SK-N-MC (cell line): ENCODE measurements at regions not wholly inside any gene's neighbourhood (a gene's known extent, or its start where the extent isn't known, plus 50 kb on each side); places are given as distances from the start of the nearest gene placed in this dataset.

ENCODE experiments used
- DNase-seq: peaks from one replicate; pipeline ENCODE4 v3.0.0-alpha.2; 2011; ENCODE audit warnings: low read depth, low spot score
- H3K27ac ChIP-seq: fragments of 200-600 bp; sonication (generic); 2 replicates; pipeline ENCODE4 v1.5.1; 2016; ENCODE audit warnings: mixed run types
- H3K36me3 ChIP-seq: fragments of 200-600 bp; sonication (generic); 2 replicates; pipeline ENCODE4 v1.6.1; 2017; ENCODE audit warnings: antibody characterized with exemption, low read length, mixed read lengths; ENCODE audit not compliant: insufficient read depth
- H3K4me3 ChIP-seq: fragments of 200-600 bp; sonication (generic); 2 replicates; pipeline ENCODE4 v1.5.1; 2016
- H3K9ac ChIP-seq: fragments of 200-600 bp; sonication (generic); 2 replicates; pipeline ENCODE4 v1.8.0; 2017; ENCODE audit warnings: mixed run types, mixed read lengths; ENCODE audit not compliant: insufficient read length
- H3K9me3 ChIP-seq: fragments of 200-600 bp; sonication (generic); 2 replicates; pipeline ENCODE4 v1.6.1; 2017; ENCODE audit warnings: low read depth, mild to moderate bottlenecking, antibody characterized with exemption, low read length, moderate library complexity, mixed read lengths
- EZH2 ChIP-seq: fragments of 200-600 bp; sonication (generic); IDR thresholded peaks from one replicate; pipeline ENCODE4 v1.6.1; 2017; ENCODE audit warnings: antibody characterized with exemption
- FOXP2 ChIP-seq: optimal IDR thresholded peaks from 2 replicates; pipeline ENCODE3; 2011; ENCODE audit warnings: mild to moderate bottlenecking, moderate library complexity; ENCODE audit not compliant: insufficient read depth; ENCODE audit errors: extremely low read length, control extremely low read depth
- POLR2AphosphoS5 ChIP-seq: IDR thresholded peaks from 2 replicates; pipeline ENCODE4 v1.6.1; 2012; ENCODE audit warnings: mild to moderate bottlenecking, low read depth, low read length, borderline replicate concordance

DNA sequence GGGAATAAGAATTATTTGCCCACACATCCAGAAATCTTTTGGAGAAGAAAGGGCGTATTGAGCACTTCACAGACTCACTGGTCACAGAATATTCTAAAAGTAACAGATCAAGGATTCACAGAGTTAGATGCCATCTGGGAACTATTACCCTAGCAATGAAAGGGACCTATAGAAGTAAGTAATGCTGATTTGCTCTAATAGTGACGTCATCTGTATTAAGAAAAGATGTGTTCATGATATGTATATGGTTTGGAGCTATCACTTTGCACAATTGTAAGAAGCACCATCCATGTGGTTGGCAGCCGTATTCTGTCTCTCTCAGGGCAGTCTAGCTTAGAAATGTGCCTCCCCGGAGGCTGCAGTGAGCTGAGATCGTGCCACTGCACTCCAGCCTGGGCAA, 52.8 kb upstream of the SV2C start:
- Histone ChIP-seq H3K36me3 (no peaks in the 10 kb centered on the region), H3K9me3 (no peaks in the 10 kb centered on the region), H3K9ac (no peak overlapping the region), H3K4me3 (no peak overlapping the region), H3K27ac (no peak overlapping the region)
- TF ChIP-seq POLR2AphosphoS5 (no peak), EZH2 (no peak), FOXP2 (no peak)
- no peak for DNase-seq

- DNase-seq, result no peak
- TF ChIP-seq EZH2 (no peak), FOXP2 (no peak), POLR2AphosphoS5 (no peak)
- Histone ChIP-seq H3K9ac (no peak overlapping the region), H3K27ac (no peak overlapping the region), H3K4me3 (no peak overlapping the region), H3K9me3 (no peaks in the 10 kb centered on the region), H3K36me3 (no peaks in the 10 kb centered on the region)
Observed at GRCh38 chr5:76029739-76030138, 53.4 kb upstream of the SV2C start.

- Histone ChIP-seq H3K9me3 (no peaks in the 10 kb centered on the region), H3K9ac (no peak overlapping the region), H3K27ac (no peak overlapping the region), H3K4me3 (no peak overlapping the region), H3K36me3 (no peaks in the 10 kb centered on the region)
- DNase-seq, result no peak
- TF ChIP-seq POLR2AphosphoS5 (no peak), EZH2 (no peak), FOXP2 (no peak)
Observed at GRCh38 chr5:76025790-76026189, 57.4 kb upstream of the SV2C start.

- no peaks in the 10 kb centered on the region for H3K36me3 ChIP-seq
- no peak overlapping the region for H3K27ac ChIP-seq
- TF ChIP-seq EZH2 (no peak), FOXP2 (no peak), POLR2AphosphoS5 (no peak)
- no peak overlapping the region for H3K4me3 ChIP-seq
- no peak for DNase-seq
- no peak overlapping the region for H3K9ac ChIP-seq
- no peaks in the 10 kb centered on the region for H3K9me3 ChIP-seq
Observed at GRCh38 chr5:76025069-76025468, 58.1 kb upstream of the SV2C start.

DNA sequence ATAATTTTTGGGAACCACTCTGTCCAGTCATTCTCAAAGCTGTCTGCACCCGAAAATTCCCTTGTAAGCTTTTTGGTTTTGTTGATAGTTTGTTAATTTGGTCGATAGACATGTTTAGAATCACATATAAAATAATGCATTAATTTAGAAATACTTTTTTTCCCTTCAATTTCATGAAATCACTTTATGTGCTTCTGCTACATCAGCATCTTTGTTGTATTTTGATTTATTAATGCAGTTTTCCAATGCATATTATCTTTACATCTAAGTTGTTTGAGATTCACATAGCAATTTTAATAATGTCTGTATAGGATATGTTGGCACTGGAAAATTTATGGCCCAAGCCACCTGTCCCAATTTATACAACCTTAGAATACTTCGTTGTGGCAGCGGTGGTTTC, 60.6 kb upstream of the SV2C start:
- no peak for DNase-seq
- Histone ChIP-seq H3K4me3 (no peak overlapping the region), H3K9ac (no peak overlapping the region), H3K36me3 (no peaks in the 10 kb centered on the region), H3K27ac (no peak overlapping the region), H3K9me3 (no peaks in the 10 kb centered on the region)
- TF ChIP-seq EZH2 (no peak), FOXP2 (no peak), POLR2AphosphoS5 (no peak)

DNA sequence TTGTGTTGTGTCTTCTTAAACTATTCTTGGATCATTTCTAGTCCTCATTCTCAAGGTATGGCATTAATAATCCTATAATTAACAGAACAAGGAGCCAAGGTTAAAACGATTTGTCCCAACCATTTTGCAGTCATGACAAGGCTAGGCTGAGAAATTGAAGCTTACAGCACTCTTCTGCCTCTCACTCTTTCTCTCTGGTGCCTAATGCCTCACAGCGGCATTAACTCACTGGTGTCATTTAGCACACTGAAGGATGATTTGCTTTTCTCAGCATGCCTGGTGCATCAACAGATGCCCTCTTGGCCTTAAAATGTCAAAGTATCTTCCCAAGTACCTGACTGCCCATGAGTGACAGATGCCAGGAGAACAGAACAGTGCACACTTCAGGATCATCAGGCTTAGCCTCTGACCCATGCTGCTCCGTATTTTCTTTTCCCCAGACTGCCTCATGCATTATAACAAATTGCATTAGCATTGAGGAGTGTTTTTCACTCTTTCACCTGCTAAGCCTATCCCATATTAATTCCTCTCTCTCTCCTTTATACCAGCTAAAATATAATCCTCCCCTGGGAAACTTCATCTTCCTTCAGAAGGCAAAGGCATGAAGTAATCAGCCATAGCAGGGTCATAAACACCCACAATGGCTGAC, 61.1 kb upstream of the SV2C start:
- no peak overlapping the region for H3K9ac ChIP-seq
- no peak for TF ChIP-seq POLR2AphosphoS5
- TF ChIP-seq FOXP2, result no peak
- TF ChIP-seq EZH2, result no peak
- no peaks in the 10 kb centered on the region for H3K36me3 ChIP-seq
- H3K27ac ChIP-seq, result no peak overlapping the region
- H3K9me3 ChIP-seq, result no peaks in the 10 kb centered on the region
- DNase-seq, result no peak
- no peak overlapping the region for H3K4me3 ChIP-seq

DNA sequence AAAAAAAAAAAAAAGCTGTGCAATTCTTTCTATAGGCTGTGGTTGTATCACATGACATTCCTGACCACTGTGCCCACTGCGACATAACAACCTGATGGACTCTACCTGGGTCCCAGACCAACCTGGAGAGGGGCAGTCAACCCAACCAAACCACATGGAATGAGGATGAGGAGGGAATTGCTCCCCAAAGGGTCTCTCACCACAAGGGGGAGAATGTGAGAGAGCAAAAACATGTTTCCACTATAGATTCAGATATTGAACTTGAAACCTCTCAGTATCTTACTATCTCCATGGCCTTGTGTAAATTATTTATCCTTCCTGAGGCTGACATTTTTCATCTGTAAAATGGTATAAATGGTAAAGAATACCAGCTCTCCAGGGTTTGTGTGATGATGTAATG, 66.9 kb upstream of the SV2C start:
- no peaks in the 10 kb centered on the region for H3K9me3 ChIP-seq

DNA sequence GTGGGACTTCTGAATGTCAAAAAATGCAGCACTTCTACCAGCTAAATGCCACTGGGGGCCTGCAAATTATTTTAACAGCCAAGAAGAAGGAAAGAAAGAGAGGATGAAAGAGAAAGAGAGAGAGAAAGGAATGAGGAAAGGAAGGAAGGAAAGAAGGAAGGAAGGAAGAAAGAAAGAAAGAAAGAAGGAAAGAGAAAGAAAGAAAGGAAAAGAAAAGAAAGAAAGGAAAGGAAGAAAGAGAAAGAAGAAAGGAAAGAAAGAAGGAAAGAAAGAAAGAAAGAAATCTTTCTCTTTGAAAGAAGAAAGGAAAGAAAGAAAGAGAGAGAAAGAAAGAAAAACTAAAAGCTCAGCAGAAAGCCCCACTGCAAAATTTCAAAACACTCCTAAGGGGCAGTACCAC, 69.2 kb upstream of the SV2C start:
- TF ChIP-seq POLR2AphosphoS5 (no peak), FOXP2 (no peak), EZH2 (no peak)
- no peak for DNase-seq
- Histone ChIP-seq H3K9ac (no peak overlapping the region), H3K36me3 (no peaks in the 10 kb centered on the region), H3K27ac (no peak overlapping the region), H3K4me3 (no peak overlapping the region), H3K9me3 (no peaks in the 10 kb centered on the region)

More for the DNA sequence above, 66.9 kb upstream of the SV2C start:
- H3K9ac ChIP-seq, result no peak overlapping the region
- no peak for DNase-seq
- no peak overlapping the region for H3K4me3 ChIP-seq
- H3K27ac ChIP-seq, result no peak overlapping the region
- TF ChIP-seq FOXP2, result no peak
- no peak for TF ChIP-seq POLR2AphosphoS5
- no peak for TF ChIP-seq EZH2
- no peaks in the 10 kb centered on the region for H3K36me3 ChIP-seq

- no peaks in the 10 kb centered on the region for H3K36me3 ChIP-seq
- no peak overlapping the region for H3K4me3 ChIP-seq
- H3K9ac ChIP-seq, result no peak overlapping the region
- TF ChIP-seq FOXP2 (no peak), POLR2AphosphoS5 (no peak), EZH2 (no peak)
- DNase-seq, result no peak
- no peaks in the 10 kb centered on the region for H3K9me3 ChIP-seq
- H3K27ac ChIP-seq, result no peak overlapping the region
Observed at GRCh38 chr5:76007904-76008303, 75.3 kb upstream of the SV2C start.
